Activated T-cell treated with anti-CD3 and anti-CD28 coated beads for 24 hours (primary cell): ENCODE measurements at regions not wholly inside any gene's neighbourhood (a gene's known extent, or its start where the extent isn't known, plus 50 kb on each side); places are given as distances from the start of the nearest gene placed in this dataset.
A peak's percentile ranks its signal among the peaks of the same experiment; 100 is the strongest.

Source experiments
- DNase-seq: peaks from one replicate; pipeline ENCODE4 v3.0.0-alpha.2; 2020; ENCODE audit warnings: low read depth

DNA sequence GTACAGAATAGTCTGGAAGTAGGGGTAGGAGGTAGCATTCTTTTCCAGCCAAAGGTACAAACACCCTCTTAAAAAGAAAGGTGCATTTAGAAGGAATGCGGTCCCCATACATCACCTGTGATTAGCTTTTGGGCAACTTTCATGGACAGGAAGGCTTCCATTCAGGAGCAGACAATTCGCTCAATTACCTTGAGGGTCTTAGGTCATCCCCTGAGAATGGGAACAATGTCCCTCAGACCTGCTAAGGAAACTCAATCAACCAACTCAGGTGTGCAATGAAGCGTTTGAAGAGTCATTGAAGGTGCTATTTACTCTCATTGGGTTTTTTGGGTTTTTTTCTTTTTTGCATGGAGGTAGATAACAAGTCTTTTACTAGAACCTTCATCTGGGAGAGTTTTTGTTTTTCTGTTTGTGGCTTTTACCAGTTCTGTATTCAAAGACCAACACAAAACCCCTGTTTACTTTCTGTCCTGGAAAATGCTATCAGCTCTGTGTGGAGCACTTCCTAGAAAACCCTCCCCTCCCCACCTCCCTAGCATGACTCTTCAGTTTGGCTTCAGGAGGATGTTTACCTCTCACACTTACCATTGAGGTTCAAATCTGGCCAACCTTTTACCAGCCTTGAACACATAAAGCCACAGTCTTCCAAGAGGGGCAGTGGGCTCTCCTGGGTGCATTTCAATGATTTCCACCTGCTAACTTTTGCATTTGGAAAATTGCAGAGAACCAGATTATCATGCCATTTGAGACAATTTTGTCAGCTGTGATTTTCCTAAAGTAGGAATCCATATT is 271.2 kb upstream of the PRDM1 start:
- no peak for DNase-seq

DNA sequence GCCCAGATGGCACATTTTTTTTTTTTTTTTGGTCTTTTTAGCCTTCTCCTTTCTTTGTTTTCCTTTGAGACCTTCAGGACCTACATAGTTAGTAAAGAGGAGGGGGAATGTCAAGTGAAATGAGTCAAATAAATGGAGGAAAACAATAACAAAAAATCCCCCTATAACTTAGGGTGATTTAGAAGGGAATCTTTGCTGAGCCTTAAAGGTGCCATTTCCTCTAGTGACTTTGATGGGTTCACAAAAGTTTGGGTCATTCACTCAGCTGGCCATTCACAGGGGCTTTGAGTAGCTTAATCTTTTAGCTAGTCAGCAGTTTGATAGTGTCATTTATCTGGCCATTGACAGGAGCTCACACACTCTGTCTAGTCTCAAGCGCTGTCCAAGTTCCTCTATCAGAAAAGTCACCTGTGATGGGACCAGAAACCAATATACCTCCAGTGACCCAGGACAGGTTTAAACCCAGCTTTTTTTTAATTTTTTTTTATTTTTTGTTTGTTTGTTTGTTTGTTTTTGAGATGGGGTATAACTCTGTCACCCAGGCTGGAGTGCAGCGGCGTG is 275.1 kb upstream of the PRDM1 start:
- no peak for DNase-seq

DNA sequence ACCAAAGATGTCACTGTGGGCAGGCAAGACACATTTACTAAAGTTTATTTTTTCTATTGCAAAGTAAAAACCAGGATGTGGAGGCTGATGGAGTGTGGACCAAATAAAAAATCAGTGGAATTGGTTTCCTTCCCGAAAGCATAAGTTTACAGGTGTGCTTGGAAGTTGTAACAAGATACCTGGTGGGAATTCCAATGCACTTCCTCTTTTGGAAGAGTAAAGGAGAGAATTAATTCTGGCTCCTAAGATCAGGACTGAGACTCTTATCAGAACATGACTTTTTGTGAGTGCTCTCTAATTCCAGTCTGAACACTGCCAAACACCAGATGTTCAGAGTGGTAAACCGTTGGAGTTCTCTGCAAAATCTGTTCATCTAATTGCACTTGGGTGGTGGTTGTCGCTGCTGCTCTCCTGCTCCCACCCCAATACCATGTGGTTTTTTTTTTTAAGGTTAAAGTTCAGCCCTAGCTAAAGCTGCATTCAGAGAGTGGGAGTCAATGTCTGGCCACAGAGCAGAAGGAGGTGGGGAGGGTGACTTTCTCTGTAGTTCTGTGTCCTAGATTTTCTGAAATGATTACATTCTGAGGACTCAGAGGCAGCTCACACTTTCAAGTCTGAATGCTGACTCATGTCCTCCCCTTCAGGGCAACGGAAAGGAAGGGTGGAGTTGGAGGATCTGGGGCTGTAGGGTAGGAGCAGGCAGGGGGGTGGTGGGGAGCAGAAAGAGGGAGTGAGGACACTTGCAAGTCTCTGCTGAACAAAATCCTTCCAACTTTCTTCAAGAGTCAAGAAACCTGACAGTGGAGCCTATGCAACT is 275.8 kb upstream of the PRDM1 start:
- DNase-seq: peak; percentile 43

DNA sequence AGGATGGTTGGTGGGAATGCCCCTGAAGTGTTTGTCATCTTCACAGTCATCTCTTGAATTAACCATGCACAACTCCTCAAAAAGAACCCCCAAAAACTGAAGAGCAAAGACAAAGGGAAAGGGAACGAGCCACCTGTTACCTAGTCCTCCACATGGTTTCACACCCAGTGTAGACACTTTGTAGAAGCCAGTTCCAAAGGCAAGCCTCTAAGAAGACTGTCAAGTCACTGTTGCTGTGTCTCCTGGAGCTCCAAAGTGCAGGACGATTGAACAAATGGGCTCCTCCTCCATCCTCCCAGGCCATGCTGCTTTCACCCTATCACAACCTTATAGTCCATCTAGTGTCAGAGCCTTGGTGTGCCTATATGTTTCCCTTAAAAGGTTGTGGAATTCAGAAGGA is 277.6 kb upstream of the PRDM1 start:
- no peak for DNase-seq

DNA sequence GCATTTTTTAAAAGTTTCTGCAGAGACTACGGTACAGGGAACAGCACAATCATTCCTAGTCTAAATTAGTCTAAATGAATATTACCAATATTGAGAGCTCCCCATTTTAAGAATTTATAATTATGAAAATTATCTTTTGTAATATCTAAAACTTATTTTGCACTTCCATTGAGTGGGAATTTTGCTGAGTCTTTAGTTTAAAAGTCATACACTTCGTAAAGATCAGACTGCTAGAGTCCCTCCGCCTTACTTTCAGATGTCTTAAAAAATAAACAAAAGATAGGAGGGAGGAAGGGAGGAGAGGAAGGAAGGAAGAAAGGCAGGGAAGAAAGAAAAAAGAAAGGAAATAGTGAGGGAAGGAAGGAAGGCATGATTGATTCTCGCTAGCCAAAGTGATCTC is 278.2 kb upstream of the PRDM1 start:
- DNase-seq: no peak

DNA sequence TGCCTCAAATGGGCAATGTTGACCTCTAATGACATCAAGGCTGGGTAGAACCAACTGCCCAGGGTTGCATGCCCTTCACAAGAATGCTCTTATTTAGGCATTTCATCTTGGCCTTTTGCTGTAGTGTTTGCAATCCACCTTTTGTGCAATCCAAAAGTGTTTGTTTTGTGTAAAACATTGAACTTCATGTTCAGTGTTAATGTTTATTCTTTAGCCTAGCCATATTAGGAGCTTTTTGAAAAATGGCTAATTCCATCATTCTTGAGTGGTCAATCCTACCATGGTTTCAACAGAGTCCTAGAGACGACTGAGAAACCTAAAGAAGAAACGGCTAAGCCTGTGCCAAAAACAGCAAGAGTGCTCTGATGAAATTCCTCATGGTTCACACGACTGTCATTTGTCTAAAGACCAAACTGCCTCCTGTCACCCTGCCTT is 279.6 kb upstream of the PRDM1 start:
- DNase-seq: no peak

DNA sequence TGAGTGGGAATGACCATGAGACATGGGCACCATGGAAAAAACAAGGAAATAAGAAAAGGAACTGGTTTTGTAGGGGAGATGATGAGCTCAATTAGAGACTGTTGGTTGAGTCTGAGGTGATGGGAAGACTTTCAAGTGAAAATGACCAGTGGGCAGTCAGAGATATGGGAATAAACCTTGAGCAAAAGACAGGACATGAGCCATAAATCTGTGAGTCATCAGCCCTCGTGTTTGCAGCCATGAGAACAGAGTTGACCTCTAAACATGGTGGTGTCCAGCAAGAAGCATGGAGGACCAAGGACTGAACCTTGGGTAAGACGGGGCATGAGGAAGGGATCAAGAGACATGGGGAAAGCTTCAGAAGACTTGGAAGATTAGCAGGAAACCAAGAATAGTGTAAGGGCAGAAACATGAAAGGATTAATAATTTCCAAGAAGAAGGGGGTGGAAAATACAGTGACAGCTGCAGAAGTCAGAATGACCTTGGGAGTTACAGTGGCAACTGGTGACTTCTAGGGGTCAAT is 280.6 kb upstream of the PRDM1 start:
- DNase-seq: no peak

DNA sequence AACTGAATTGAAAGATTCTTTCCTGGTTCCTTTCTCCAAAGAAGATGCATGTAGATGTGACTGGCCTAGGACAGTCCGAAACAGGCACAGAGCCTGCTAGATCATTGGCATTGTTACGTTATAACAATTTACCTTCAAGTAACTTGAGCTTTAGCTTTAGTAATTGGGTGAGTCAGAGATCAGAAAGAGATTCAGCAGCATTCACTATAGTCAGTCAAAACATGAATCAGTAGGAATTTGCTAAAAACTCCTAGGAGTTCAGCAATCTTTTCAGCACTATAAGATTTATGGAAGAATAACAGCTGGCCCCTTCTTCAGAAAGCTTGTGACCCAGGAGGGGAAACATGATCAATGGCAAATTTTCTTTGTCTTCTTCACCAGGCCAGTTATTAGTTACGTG is 281.7 kb upstream of the PRDM1 start:
- DNase-seq: no peak

DNA sequence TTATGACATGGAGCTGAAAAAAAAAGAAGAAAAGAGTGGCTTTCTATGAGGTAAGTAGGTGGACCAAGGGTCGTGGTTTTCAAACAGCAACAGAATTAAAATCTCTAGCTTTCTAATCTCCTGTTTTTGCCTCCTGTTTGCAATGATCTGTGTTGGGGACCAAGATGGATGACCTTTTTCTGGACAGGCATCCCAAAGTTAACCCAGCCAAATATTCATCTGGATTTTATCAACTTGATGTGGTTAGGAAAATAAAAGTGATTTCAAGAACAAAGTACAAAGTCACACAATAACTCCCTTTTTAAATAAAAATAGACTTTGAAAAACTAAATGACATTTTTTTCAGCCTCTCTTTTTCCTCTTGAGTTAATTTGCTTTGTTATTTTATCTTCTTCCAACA is 282.1 kb upstream of the PRDM1 start:
- DNase-seq: no peak

DNA sequence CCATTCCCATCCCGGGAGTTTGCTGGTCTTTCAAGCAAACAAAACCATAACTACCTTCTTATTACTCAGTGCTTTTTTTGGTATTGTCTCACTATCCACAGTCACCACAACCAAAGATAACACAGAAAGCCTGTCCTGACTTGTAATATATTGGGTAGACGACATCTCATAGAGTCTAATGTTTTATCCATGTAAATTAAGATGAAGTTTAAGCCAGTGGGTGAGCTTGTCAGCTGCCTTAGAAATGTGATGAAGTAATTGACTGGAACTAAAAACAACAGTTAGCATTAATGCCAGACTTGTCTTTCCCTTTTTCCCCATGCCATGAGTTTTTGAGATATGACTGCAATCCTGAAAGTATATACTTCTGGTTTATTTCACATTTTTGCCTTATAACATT is 282.7 kb upstream of the PRDM1 start:
- no peak for DNase-seq

DNA sequence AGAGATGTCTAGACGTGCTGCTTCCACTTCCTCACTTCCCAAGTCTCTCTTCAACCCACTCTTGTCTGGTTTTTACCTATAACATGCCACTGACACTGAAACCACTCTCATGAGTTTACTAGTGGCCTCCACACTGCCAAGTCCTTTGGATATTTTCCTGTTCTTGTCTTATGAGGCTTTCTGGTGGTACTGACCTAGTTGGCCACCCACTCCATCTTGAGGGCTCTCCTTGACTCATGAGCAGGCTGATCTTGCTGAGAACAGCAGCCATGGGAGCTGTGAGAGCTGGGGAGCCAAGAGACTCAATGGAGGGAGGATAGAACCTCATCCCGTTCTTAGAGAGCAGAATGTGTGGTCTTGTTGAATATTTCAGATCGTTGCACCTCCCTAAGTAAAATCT is 283.4 kb upstream of the PRDM1 start:
- no peak for DNase-seq

DNA sequence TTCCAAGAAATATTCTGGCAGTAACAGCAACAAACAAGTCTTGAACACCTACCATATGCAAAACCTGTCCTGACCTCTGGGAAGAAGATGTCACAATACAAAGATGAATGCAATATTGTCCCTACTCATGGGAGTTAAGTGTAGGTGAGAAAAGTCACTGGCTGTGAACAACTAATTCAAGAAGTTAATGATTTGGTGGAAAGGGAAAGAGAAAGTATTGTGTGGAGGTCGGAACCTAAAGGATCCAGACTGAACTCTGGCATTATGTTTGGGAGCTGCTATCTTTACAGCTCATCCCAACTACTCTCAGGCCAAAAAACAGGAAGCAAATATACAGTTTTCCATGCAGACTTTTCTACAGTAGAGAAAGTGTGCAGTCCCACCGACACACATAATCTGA is 285.3 kb upstream of the PRDM1 start:
- DNase-seq: no peak

DNA sequence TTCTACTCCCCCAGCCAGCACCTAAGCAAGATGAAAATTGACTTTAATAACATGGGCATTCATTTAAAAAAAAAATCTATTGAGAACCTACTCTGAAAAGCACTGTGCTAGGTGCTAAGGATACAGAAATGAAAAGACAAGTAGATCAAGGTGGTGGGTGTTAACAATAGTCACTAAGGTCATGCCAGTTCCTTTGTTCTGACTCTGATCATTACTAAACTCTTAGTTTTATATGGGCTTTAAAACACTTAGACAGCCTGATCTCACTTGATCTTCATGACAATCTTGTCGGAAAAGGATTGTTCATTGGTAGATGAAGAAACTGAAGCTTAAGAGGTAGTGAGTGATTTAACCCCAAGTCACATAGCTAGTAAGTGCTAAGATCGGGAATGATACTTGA is 285.7 kb upstream of the PRDM1 start:
- DNase-seq: no peak

DNA sequence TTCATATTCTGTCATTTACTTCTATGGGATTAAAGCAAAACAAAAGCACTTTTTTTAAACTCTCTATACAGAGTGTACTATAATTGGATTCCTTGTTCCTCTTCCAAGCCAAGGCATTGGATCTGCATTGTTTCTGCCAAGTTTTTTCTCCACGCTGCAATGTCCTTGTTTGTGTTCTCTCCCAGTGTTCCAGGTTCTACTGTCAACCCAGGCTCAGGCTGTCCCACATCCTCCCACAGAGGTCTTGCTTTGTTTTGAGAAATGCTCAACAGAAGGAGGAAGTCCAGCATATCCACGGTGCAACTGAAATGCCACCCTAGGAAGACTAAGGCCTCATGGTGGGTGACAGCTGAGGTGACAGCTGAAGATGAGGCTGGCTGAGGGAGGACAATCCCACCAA is 287.1 kb upstream of the PRDM1 start:
- no peak for DNase-seq

DNA sequence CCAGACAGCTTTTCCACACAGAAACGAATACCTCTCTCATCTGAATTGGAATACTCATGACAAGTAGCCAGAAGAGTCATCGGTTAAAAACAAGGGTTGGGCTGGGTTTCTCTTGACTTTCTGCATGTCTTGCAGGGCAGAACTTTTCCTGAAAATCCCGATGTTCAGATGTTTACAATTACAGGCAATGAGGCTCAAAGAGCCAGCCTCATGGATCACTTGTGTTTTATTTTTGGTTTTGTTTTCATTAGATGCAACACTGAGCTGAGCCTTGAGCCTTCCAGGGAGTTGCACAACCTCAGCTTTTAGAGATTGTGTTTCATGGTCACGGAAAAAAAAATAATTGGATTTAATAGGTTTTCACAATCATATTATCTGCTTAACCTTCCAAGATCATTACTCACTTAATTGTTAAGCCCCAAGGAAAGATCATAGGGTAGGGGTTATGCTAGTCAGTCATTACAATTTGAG is 288.1 kb upstream of the PRDM1 start:
- DNase-seq: no peak

DNA sequence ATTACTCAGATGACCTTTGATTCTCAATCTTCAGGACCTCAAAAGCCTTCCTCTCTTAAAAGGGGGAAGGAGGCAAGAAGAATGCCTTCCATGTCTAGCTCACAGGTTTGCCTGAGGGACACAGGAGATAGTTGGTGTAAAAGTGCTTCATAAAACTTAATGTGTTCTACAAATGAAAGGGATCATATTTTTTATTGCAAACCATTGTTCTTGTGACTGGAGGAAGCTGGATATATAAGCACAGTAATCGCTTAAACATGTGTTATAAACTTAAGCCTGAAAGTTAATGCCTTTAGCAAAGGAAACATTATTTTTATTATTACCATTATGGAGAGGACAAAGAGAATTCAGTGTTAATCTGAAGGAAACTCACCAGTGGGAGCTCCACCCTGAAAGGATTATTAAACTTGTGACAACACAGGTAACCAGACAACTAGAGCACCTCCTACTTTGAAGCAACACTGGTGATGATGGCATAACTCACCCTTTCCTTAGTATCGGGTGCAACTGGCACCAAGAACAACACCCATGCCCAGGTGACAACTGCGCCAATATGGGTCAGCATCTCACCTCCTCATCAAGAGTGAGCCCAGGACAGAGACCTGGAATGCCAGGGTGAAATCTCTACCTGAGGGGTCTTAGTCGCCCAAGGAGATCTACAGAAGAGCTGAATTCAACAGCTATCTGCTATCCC is 288.7 kb upstream of the PRDM1 start:
- no peak for DNase-seq

DNA sequence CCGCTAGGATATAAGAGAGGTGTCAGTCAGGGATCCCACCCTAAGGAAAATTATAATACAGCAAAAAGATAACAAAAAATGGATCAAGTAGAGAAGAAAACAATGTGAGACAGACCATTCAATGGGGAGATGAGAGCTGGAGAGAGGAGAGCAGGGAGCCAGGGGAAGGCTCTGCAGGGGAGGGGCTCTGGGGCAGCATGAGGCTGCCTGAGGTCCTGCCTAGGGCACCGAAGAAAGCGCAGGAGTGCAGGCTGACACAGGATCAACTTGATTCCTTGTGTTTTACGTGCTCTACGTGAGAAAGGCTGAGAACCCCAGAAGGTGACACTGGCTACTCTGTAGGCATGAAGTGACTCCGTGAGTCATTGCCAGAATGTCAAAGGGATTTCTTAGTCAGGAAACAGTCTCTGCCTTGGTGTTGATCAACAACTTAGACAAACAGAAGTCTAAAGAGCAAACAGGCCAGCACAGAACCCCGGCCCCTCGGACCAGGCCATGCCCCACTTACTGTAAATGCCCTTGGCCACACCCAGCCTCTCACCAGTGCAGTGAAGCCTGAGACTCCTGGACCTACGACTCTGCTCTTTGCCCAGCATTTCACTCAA is 290.1 kb upstream of the PRDM1 start:
- DNase-seq: no peak

DNA sequence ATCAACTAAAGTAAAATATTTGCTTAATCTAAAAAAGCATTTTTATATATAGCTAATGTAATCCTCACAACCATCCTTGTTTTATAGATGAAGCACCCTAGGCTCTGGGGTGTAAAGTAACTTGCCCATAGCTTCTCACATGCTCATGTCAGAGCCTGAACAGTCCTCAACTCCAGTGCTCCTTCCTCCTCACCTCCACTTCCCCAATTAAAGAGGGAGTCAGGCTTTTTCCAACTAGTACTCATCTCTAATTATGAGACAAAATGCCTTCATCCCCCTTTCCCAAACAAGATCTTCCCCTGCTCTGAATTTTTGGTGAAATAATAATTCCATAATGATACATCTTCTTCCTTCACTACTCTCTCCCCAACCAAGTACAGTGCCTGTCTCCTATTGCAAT is 290.8 kb upstream of the PRDM1 start:
- DNase-seq: no peak

DNA sequence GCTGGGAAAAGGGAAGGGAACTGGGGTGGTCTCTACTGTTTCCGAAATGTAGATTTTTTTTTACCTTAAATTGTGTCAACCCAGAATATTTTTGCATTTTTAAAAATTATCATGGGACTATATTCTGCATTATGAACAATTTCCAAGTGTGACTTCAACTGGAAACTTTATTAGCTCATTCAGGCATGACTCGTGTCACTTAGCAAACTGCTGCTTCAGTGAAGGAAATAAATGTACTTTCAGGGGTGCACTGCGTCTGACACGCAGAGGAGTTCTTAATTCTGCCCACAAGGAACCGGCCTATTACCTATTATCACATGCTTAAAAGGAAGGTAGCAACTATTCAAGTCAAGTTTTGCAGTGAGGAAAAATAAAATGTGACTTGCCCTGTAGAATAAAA is 291.3 kb upstream of the PRDM1 start:
- DNase-seq: no peak

DNA sequence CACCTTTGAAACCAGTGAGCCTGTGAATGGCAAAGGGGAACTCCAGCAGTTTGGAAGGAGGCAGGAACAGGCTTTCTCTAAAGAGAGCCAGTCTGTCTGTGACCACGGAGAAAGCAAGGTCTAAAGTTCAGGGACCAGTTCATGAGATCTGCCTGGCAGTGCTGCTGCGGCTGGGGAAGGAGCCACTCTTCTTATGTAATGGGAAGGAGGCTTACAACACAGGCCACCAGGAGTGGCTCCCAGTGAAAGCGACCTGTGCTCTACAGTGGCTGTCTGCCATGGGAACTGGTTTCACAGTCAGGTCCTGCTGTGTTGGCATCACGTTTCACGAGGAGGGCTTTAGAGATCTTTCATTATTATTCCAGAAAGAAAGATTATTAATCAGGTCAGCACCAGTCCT is 291.9 kb upstream of the PRDM1 start:
- no peak for DNase-seq

DNA sequence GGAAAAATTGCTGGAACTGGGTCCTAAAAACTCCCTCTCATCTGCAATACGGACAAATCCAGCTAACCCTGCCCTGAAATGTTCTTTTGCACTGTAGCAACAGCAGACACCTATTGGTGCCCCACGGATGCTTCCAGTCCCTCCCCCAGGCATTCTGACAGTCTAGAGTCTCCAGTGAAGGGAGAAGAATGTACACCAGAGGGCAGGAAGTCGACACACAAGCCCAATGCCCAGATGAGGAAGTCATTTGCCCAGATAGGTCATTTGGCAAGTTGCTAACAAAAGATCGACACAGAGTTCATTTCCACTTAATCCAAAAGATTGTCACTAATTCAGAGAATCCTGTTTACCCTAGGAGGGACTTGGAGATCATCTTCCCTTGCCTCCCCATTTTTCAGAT is 293.0 kb upstream of the PRDM1 start:
- DNase-seq: no peak
